ENCODE measurements at regions not wholly inside any gene's neighbourhood (a gene's known extent, or its start where the extent isn't known, plus 50 kb on each side); places are given as distances from the start of the nearest gene placed in this dataset.

DNA sequence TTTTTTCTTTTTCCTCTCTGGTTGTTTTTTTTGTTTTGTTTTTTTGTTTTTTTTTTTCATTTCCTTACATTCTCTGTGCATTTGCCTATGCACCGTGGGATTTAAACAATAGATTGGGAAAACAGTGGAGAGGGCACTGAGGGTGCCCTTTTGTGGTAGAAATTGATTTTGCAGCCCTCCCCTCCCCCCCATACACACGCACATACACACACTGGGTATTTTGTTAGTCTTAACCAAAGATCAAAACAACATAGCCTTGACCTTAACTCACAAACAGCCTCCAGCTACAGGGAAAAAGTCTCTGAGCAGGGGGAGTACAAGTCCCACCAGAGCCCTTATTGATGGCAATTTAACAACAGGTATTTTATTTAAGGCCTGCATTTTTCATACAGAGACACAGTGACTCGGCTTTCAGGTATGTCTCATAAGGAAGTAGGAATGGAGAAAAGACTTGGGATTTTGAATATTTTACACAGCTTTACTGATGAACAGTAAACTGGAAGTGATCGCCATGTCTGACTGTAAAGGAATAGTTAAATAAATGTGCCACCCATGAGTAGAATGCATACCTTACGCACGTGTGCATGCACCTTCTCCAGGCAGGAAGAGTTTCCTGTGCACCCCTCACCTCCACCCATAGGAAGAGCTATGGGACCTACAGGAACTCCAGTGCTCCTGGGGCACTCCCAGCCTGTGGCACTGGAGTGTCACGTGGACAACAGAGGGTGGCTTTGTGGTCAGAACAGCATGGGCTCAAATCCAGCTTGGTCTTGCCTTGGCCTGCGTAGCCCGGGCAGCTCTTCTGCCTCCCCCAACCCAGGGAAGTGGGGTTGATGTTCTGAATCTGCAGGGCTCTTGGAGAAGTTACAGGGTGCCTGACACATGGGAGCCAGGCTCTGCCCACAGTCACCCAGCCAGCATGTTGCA, 266.4 kb downstream of the ANAPC1 start:
- DNase-seq (peak; percentile 74), ATAC-seq (peak; percentile 78)
- peak overlapping the region; percentile 40 for H2AFZ ChIP-seq (ENCODE audit: low read length)
- no peaks in the 10 kb centered on the region for H3K9me3 ChIP-seq (ENCODE audit: low read length)
- H3K9me2 ChIP-seq (replicated peaks; ENCODE audit: low read length), result no peaks in the 10 kb centered on the region
- CTCF ChIA-PET, result no interaction called here
- BruUV-seq (replicated peaks), result no TSS peak
- no peaks in the 10 kb centered on the region for H4K20me1 ChIP-seq (ENCODE audit: low read length)
- peak overlapping the region; percentile 57 for H3K27ac ChIP-seq (ENCODE audit: low read length)
- H3K79me2 ChIP-seq (ENCODE audit: low read length), result no peaks in the 10 kb centered on the region
- H3K9ac ChIP-seq (ENCODE audit: low read length), result peak overlapping the region; percentile 1; the same call in 1 of the 2 replicates
- no peaks in the 10 kb centered on the region for H3K27me3 ChIP-seq (ENCODE audit: low read length)
- peaks cover 26% of the 10 kb centered on the region for H3K4me1 ChIP-seq (ENCODE audit: insufficient read depth, low read length)
- no peak overlapping the region for H3K4me3 ChIP-seq (ENCODE audit: low read length)
- POLR2A ChIA-PET (ENCODE audit: unreplicated experiment), result interaction anchor here (0.6 kb wide), 1 partner anchor 461 kb away, joined by 3 read pairs; no protein-coding TSS in a partner anchor
- no peaks in the 10 kb centered on the region for H3F3A ChIP-seq (ENCODE audit: low read length, unreplicated experiment)
- peak overlapping the region; percentile 27 for H3K4me2 ChIP-seq (ENCODE audit: low read length)
- no peak for TF ChIP-seq EZH2 (IDR thresholded peaks at IDR 0.05; ENCODE audit: low read length, unreplicated experiment)
- TF ChIP-seq, protein P1, sequence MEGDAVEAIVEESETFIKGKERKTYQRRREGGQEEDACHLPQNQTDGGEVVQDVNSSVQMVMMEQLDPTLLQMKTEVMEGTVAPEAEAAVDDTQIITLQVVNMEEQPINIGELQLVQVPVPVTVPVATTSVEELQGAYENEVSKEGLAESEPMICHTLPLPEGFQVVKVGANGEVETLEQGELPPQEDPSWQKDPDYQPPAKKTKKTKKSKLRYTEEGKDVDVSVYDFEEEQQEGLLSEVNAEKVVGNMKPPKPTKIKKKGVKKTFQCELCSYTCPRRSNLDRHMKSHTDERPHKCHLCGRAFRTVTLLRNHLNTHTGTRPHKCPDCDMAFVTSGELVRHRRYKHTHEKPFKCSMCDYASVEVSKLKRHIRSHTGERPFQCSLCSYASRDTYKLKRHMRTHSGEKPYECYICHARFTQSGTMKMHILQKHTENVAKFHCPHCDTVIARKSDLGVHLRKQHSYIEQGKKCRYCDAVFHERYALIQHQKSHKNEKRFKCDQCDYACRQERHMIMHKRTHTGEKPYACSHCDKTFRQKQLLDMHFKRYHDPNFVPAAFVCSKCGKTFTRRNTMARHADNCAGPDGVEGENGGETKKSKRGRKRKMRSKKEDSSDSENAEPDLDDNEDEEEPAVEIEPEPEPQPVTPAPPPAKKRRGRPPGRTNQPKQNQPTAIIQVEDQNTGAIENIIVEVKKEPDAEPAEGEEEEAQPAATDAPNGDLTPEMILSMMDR (conservative IDR thresholded peaks at IDR 0.05; ENCODE audit: low read depth, low read length), result no peak
- TF ChIP-seq EZH2phosphoT487 (IDR thresholded peaks at IDR 0.05; ENCODE audit: borderline replicate concordance, low read length), result no peak
- no peaks in the 10 kb centered on the region for H3K36me3 ChIP-seq (ENCODE audit: low read depth, low read length)
- intact Hi-C loops (cut with micrococcal nuclease), result no loop called here

DNA sequence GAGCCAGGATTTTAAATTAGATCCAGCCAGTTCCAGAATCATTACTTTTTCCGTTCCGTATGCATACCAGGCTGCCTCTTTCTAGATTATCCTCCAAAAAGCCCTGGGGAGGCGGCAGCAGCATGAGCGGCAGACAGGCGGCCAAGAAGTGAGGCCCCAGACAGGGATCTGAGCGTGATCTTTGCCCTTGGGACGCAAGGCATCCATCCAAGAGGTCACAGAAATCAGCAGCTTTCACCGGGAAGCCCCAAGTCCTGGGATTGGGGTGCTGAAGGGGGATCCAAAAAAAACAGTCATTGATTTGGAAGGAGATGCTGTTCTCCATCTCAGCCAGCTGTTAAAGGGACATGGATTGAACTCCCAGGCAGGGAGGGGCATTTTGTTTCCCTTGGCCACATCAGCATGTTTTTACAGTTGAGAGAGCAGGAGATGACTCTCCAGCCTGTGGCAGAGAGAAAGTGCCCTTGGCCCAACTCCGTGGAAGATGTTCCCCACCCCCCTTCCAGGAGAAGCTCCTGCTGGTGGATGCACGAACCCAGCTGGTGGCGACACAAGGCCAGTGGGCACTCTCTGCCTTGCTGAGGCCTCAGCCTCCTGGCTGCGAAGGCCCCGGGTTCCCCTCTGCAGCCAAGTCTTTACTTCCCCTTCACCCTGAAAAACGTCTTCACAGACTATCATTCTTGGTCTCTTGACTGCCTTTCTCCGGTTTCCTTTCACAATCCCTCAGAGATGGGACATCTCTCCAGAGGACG, 265.6 kb downstream of the ANAPC1 start:
- TF ChIP-seq EZH2phosphoT487 (IDR thresholded peaks at IDR 0.05; ENCODE audit: borderline replicate concordance, low read length), result no peak
- TF ChIP-seq EZH2 (IDR thresholded peaks at IDR 0.05; ENCODE audit: low read length, unreplicated experiment), result no peak
- TF ChIP-seq, protein P1 (conservative IDR thresholded peaks at IDR 0.05; ENCODE audit: low read depth, low read length), result no peak
- Histone ChIP-seq H3K36me3 (ENCODE audit: low read depth, low read length) (no peaks in the 10 kb centered on the region), H3K9me3 (ENCODE audit: low read length) (no peaks in the 10 kb centered on the region), H3K27me3 (ENCODE audit: low read length) (no peaks in the 10 kb centered on the region), H4K20me1 (ENCODE audit: low read length) (no peaks in the 10 kb centered on the region), H3K27ac (ENCODE audit: low read length) (peak overlapping the region; percentile 57), H3K4me1 (ENCODE audit: insufficient read depth, low read length) (peaks cover 34% of the 10 kb centered on the region), H3K9ac (ENCODE audit: low read length) (peak overlapping the region; percentile 1; the same call in 1 of the 2 replicates), H3K4me2 (ENCODE audit: low read length) (no peak overlapping the region; the same call in 1 of the 2 replicates), H3K9me2 (replicated peaks; ENCODE audit: low read length) (no peaks in the 10 kb centered on the region), H3K79me2 (ENCODE audit: low read length) (no peaks in the 10 kb centered on the region), H3F3A (ENCODE audit: low read length, unreplicated experiment) (no peaks in the 10 kb centered on the region), H3K4me3 (ENCODE audit: low read length) (no peak overlapping the region), H2AFZ (ENCODE audit: low read length) (peak overlapping the region; percentile 40; the same call in 1 of the 2 replicates)
- BruUV-seq (replicated peaks), result no TSS peak
- ChIA-PET CTCF (no interaction called here), POLR2A (ENCODE audit: unreplicated experiment) (interaction anchor here (0.6 kb wide), 1 partner anchor 462 kb away, joined by 3 read pairs; no protein-coding TSS in a partner anchor)
- intact Hi-C loops (cut with micrococcal nuclease), result no loop called here
- DNase-seq (no peak), ATAC-seq (no peak)

Measured in PC-3 (cell line).